Gastrocnemius medialis (tissue), 4 donors: ENCODE measurements at regions not wholly inside any gene's neighbourhood (a gene's known extent, or its start where the extent isn't known, plus 50 kb on each side); places are given as distances from the start of the nearest gene placed in this dataset.

Experiments used
- ATAC-seq, 2 donors: fragments of 150-250 bp; one replicate each; pipeline ENCODE4 v1.9.1; 2016
- DNase-seq, 2 donors: peaks; one replicate each; pipeline ENCODE4 v3.0.0-alpha.2; 2019
- H3K27ac ChIP-seq, 4 donors: fragments of 200-600 bp; sonication (generic); 1 replicate in 1 of 4; 2 replicates in 3 of 4; pipeline ENCODE4 v1.5.1; 2016 to 2018; ENCODE audit warnings: mild to moderate bottlenecking in 2 of 4, moderate library complexity in 1 of 4
- H3K27me3 ChIP-seq, 3 donors: fragments of 200-600 bp; sonication (generic) in 2 of 3; 1 replicate in 1 of 3; 2 replicates in 2 of 3; pipeline versions ENCODE4 v1.5.1 to v1.6.0; 2016 to 2019; ENCODE audit warnings: mild to moderate bottlenecking in 1 of 3, moderate library complexity in 1 of 3
- H3K36me3 ChIP-seq, 2 donors: fragments of 200-600 bp; sonication (generic) in 1 of 2; one replicate each; pipeline ENCODE4 v1.5.1; 2017 to 2018
- H3K4me1 ChIP-seq, 2 donors: fragments of 200-600 bp; sonication (generic) in 1 of 2; one replicate each; pipeline ENCODE4 v1.5.1; 2016 to 2017; ENCODE audit warnings: mild to moderate bottlenecking in 2 of 2
- H3K4me3 ChIP-seq, 4 donors: fragments of 200-600 bp; sonication (generic) in 3 of 4; 1 replicate in 1 of 4; 2 replicates in 3 of 4; pipeline ENCODE4 v1.5.1; 2016 to 2019; ENCODE audit warnings: mild to moderate bottlenecking in 2 of 4
- H3K9me3 ChIP-seq, 3 donors: fragments of 200-600 bp; sonication (generic) in 2 of 3; 1 replicate in 1 of 3; 2 replicates in 2 of 3; pipeline ENCODE4 v1.5.1; 2016 to 2019
- CTCF ChIP-seq, 5 experiments: fragments of 450-650 bp in 3 of 5; fragments of 200-600 bp in 2 of 5; sonication (generic) in 2 of 5; IDR thresholded peaks in 4 of 5; conservative IDR thresholded peaks in 1 of 5; 1 replicate in 4 of 5; 2 replicates in 1 of 5; pipeline ENCODE4 v1.5.1; 2016 to 2019; ENCODE audit warnings: antibody characterized with exemption in 5 of 5, mild to moderate bottlenecking in 3 of 5, moderate library complexity in 3 of 5
- POLR2A ChIP-seq, 2 donors: fragments of 450-650 bp; IDR thresholded peaks; one replicate each; pipeline ENCODE4 v1.6.1; 2017; ENCODE audit warnings: antibody characterized with exemption in 2 of 2, mild to moderate bottlenecking in 2 of 2, moderate library complexity in 2 of 2
- in situ Hi-C, 4 donors: fragments of 200-750 bp; cut with MboI; loops; one replicate each; pipeline versions ENCODE4 v1.15.0 to v1.8.0; 2017; ENCODE audit warnings: low sequenced_read_pairs in 4 of 4
- intact Hi-C: fragments of 100-400 bp; cut with DNase I; formaldehyde crosslinking; loops from one replicate; pipeline ENCODE4 v1.15.1; 2023; ENCODE audit warnings: low total_unique reads

- in situ Hi-C loops, result no loop called here
- no peak for DNase-seq
These were observed 497.6 kb downstream of the MID1IP1 start for GRCh38 chrX:39298821-39299220.

GRCh38 chrX:39299615-39300014 is 498.4 kb downstream of the MID1IP1 start:
- Histone ChIP-seq H3K27ac (no peak overlapping the region), H3K4me3 (no peak overlapping the region), H3K9me3 (no peaks in the 10 kb centered on the region), H3K4me1 (no peaks in the 10 kb centered on the region), H3K27me3 (peaks cover 0 to 5% (median 0%) of the 10 kb centered on the region in 3 donors), H3K36me3 (no peaks in the 10 kb centered on the region)
- intact Hi-C loops, result no loop called here
- in situ Hi-C loops, result no loop called here
- no peak for DNase-seq
- TF ChIP-seq CTCF (IDR thresholded peaks at IDR 0.05 in 4 of 5, conservative IDR thresholded peaks at IDR 0.05 in 1 of 5) (no peak), POLR2A (IDR thresholded peaks at IDR 0.05) (no peak)
- no peak for ATAC-seq

More at GRCh38 chrX:39298821-39299220, 497.6 kb downstream of the MID1IP1 start:
- Histone ChIP-seq H3K36me3 (no peaks in the 10 kb centered on the region), H3K27ac (no peak overlapping the region), H3K4me1 (no peaks in the 10 kb centered on the region), H3K9me3 (no peaks in the 10 kb centered on the region), H3K4me3 (no peak overlapping the region), H3K27me3 (peaks cover 0 to 5% (median 0%) of the 10 kb centered on the region in 3 donors)
- TF ChIP-seq CTCF (IDR thresholded peaks at IDR 0.05 in 4 of 5, conservative IDR thresholded peaks at IDR 0.05 in 1 of 5) (no peak), POLR2A (IDR thresholded peaks at IDR 0.05) (no peak)
- intact Hi-C loops, result no loop called here
- no peak for ATAC-seq

- Histone ChIP-seq H3K27me3 (peaks cover 0 to 5% (median 0%) of the 10 kb centered on the region in 3 donors), H3K4me1 (no peaks in the 10 kb centered on the region), H3K36me3 (no peaks in the 10 kb centered on the region), H3K27ac (no peak overlapping the region), H3K9me3 (no peaks in the 10 kb centered on the region), H3K4me3 (no peak overlapping the region)
- intact Hi-C loops, result no loop called here
- in situ Hi-C loops, result no loop called here
- TF ChIP-seq POLR2A (IDR thresholded peaks at IDR 0.05) (no peak), CTCF (IDR thresholded peaks at IDR 0.05 in 4 of 5, conservative IDR thresholded peaks at IDR 0.05 in 1 of 5) (no peak)
- DNase-seq, result no peak
- peak; percentile 39 to 63 for ATAC-seq
These were observed 499.8 kb downstream of the MID1IP1 start for GRCh38 chrX:39301036-39301435.

GRCh38 chrX:39302838-39303237 is 501.6 kb downstream of the MID1IP1 start:
- Histone ChIP-seq H3K9me3 (no peaks in the 10 kb centered on the region), H3K4me3 (no peak overlapping the region), H3K36me3 (no peaks in the 10 kb centered on the region), H3K27me3 (peaks cover 0 to under 1% (median 0%) of the 10 kb centered on the region in 3 donors), H3K27ac (no peak overlapping the region), H3K4me1 (no peaks in the 10 kb centered on the region)
- DNase-seq (no peak), ATAC-seq (no peak)
- TF ChIP-seq POLR2A (IDR thresholded peaks at IDR 0.05), result no peak
- in situ Hi-C loops, result no loop called here
- intact Hi-C loops, result no loop called here

- ATAC-seq, result no peak
- Histone ChIP-seq H3K27me3 (no peaks in the 10 kb centered on the region), H3K4me3 (no peak overlapping the region), H3K27ac (no peak overlapping the region), H3K9me3 (no peaks in the 10 kb centered on the region), H3K4me1 (no peaks in the 10 kb centered on the region), H3K36me3 (no peaks in the 10 kb centered on the region)
- in situ Hi-C loops, result no loop called here
- DNase-seq, result no peak
- TF ChIP-seq CTCF (IDR thresholded peaks at IDR 0.05 in 4 of 5, conservative IDR thresholded peaks at IDR 0.05 in 1 of 5) (no peak), POLR2A (IDR thresholded peaks at IDR 0.05) (no peak)
- intact Hi-C loops, result no loop called here
These were observed 503.5 kb downstream of the MID1IP1 start for GRCh38 chrX:39304746-39305145.
